DOHH2 (cell line): ENCODE measurements at regions not wholly inside any gene's neighbourhood (a gene's known extent, or its start where the extent isn't known, plus 50 kb on each side); places are given as distances from the start of the nearest gene placed in this dataset.

ENCODE experiments used
- H3F3A ChIP-seq: fragments of 200-600 bp; sonication (generic), shearing (Covaris generic); 2 replicates; pipeline ENCODE4 v1.6.0; 2016; ENCODE audit warnings: antibody characterized with exemption, mild to moderate bottlenecking; ENCODE audit not compliant: control insufficient read depth, insufficient read depth
- H3K27ac ChIP-seq: fragments of 200-600 bp; sonication (generic); 2 replicates; pipeline ENCODE4 v1.5.1; 2014; ENCODE audit warnings: low read depth, mild to moderate bottlenecking, low read length, moderate library complexity
- H3K27me3 ChIP-seq: fragments of 200-600 bp; sonication (generic); 2 replicates; pipeline ENCODE4 v1.6.1; 2014; ENCODE audit warnings: mild to moderate bottlenecking, low read length, mixed read lengths; ENCODE audit not compliant: control insufficient read depth
- H3K36me3 ChIP-seq: fragments of 200-600 bp; sonication (generic); 2 replicates; pipeline ENCODE4 v1.6.1; 2014; ENCODE audit warnings: mild to moderate bottlenecking, low read length, moderate library complexity, mixed read lengths; ENCODE audit not compliant: control insufficient read depth
- H3K4me1 ChIP-seq: fragments of 200-600 bp; sonication (generic); 2 replicates; pipeline ENCODE4 v1.6.1; 2014; ENCODE audit warnings: mild to moderate bottlenecking, low read length, mixed read lengths; ENCODE audit not compliant: control insufficient read depth
- H3K4me2 ChIP-seq: fragments of 200-600 bp; sonication (generic); 2 replicates; pipeline ENCODE4 v1.6.0; 2014; ENCODE audit warnings: mild to moderate bottlenecking, low read length, moderate library complexity
- H3K4me3 ChIP-seq: fragments of 200-600 bp; sonication (generic); 2 replicates; pipeline ENCODE4 v1.5.1; 2014; ENCODE audit warnings: mild to moderate bottlenecking, low read length, mixed read lengths
- H3K79me2 ChIP-seq: fragments of 200-600 bp; sonication (generic); 2 replicates; pipeline ENCODE4 v1.6.1; 2014; ENCODE audit warnings: mild to moderate bottlenecking, low read length, mixed read lengths; ENCODE audit not compliant: control insufficient read depth
- H3K9me2 ChIP-seq: fragments of 200-600 bp; sonication (generic); replicated peaks from 2 replicates; pipeline ENCODE4 v1.6.1; 2014; ENCODE audit warnings: mild to moderate bottlenecking, low read length, mixed read lengths; ENCODE audit not compliant: control insufficient read depth
- H3K9me3 ChIP-seq: fragments of 200-600 bp; sonication (generic); 2 replicates; pipeline ENCODE4 v1.6.1; 2014; ENCODE audit warnings: antibody characterized with exemption, low read length, mixed read lengths; ENCODE audit not compliant: control insufficient read depth, insufficient read depth
- H4K20me1 ChIP-seq: fragments of 200-600 bp; sonication (generic); 2 replicates; pipeline ENCODE4 v1.6.0; 2014; ENCODE audit warnings: low read depth, mild to moderate bottlenecking, antibody characterized with exemption, low read length, moderate library complexity; ENCODE audit not compliant: control insufficient read depth, insufficient read depth
- EZH2phosphoT487 ChIP-seq: fragments of 200-600 bp; sonication (generic); IDR thresholded peaks from 2 replicates; pipeline ENCODE4 v1.6.1; 2017; ENCODE audit warnings: borderline replicate concordance, mild to moderate bottlenecking, antibody characterized with exemption, low read length, moderate library complexity, mixed read lengths
- TF ChIP-seq, protein P1 (sequence below): fragments of 200-600 bp; sonication (generic); IDR thresholded peaks from one replicate; pipeline ENCODE4 v1.5.1; 2014; ENCODE audit warnings: antibody characterized with exemption, mild to moderate bottlenecking, low read depth, low read length; ENCODE audit not compliant: poor library complexity, severe bottlenecking

DNA sequence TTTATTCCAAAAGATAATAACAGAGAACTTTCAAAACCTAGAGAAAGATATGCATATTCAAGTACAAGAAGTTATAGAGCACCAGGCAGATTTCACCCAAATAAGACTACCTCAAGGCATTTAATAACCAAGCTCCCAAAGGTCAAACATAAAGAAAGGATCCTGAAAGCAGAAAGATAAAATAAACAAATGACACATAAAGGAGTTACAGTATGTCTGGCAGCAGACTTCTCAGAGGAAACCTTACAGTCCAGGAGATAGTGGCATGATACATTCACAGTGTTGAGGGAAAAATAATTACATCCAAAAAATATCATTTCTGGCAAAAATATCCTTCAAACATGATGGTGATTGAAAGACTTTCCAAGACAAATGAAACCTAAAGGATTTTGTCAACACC lies 185.8 kb upstream of the POU1F1 start:
- Histone ChIP-seq H3K9me2 (no peaks in the 10 kb centered on the region), H3K79me2 (no peaks in the 10 kb centered on the region), H4K20me1 (no peaks in the 10 kb centered on the region), H3K27ac (no peak overlapping the region), H3K4me2 (no peak overlapping the region), H3K4me1 (no peaks in the 10 kb centered on the region), H3K4me3 (no peak overlapping the region), H3K9me3 (no peaks in the 10 kb centered on the region; the same call in 1 of the 2 replicates), H3K36me3 (no peaks in the 10 kb centered on the region), H3F3A (no peaks in the 10 kb centered on the region), H3K27me3 (no peaks in the 10 kb centered on the region)
- TF ChIP-seq EZH2phosphoT487, result no peak
- TF ChIP-seq, protein P1, sequence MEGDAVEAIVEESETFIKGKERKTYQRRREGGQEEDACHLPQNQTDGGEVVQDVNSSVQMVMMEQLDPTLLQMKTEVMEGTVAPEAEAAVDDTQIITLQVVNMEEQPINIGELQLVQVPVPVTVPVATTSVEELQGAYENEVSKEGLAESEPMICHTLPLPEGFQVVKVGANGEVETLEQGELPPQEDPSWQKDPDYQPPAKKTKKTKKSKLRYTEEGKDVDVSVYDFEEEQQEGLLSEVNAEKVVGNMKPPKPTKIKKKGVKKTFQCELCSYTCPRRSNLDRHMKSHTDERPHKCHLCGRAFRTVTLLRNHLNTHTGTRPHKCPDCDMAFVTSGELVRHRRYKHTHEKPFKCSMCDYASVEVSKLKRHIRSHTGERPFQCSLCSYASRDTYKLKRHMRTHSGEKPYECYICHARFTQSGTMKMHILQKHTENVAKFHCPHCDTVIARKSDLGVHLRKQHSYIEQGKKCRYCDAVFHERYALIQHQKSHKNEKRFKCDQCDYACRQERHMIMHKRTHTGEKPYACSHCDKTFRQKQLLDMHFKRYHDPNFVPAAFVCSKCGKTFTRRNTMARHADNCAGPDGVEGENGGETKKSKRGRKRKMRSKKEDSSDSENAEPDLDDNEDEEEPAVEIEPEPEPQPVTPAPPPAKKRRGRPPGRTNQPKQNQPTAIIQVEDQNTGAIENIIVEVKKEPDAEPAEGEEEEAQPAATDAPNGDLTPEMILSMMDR, result no peak

DNA sequence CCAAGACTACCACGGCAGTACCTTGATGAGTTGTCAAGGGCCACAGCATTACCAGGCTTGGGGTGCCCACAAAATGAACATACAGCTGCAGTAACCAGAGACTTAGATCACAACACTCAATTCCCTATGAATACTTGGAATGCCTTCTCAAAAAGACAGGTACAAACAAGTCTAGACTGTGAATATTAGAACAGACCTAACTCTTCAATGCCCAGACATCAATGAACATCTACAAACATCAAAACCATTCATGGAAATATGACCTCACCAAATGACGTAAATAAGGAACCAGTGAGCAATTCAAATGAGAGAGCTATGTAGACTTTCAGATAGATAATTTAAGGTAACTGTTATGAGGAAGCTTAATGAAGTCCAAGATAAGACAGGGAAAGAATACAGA lies 185.1 kb upstream of the POU1F1 start:
- Histone ChIP-seq H3K79me2 (no peaks in the 10 kb centered on the region), H3K4me2 (no peak overlapping the region), H3K27ac (no peak overlapping the region), H3K36me3 (no peaks in the 10 kb centered on the region), H4K20me1 (no peaks in the 10 kb centered on the region), H3K4me1 (no peaks in the 10 kb centered on the region), H3F3A (no peaks in the 10 kb centered on the region), H3K9me2 (no peaks in the 10 kb centered on the region), H3K9me3 (no peaks in the 10 kb centered on the region; the same call in 1 of the 2 replicates), H3K4me3 (no peak overlapping the region), H3K27me3 (no peaks in the 10 kb centered on the region)
- TF ChIP-seq, protein P1, result no peak
- no peak for TF ChIP-seq EZH2phosphoT487

DNA sequence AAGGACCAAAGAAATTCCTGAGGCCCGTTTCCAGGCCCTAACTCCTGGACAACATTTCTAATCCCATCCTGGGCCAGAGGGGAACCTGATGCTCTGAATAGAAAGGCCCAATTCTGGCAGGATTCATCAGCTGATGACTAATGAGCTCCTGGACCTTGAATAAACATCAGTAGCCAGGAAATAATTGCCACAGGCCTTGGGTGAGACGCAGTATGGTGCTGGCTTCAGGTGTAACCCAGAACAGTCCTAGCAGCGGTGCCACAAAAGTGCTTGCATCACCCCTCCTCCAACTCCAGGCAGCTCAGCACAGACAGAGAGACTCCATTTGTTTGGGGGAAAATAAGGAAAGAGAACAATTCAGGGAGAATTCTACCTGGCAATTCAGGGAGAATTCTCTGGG lies 184.7 kb upstream of the POU1F1 start:
- Histone ChIP-seq H3K27ac (no peak overlapping the region), H3F3A (no peaks in the 10 kb centered on the region), H3K9me3 (no peaks in the 10 kb centered on the region; the same call in 1 of the 2 replicates), H3K4me1 (no peaks in the 10 kb centered on the region), H3K79me2 (no peaks in the 10 kb centered on the region), H3K4me3 (no peak overlapping the region), H4K20me1 (no peaks in the 10 kb centered on the region), H3K27me3 (no peaks in the 10 kb centered on the region), H3K36me3 (no peaks in the 10 kb centered on the region), H3K9me2 (no peaks in the 10 kb centered on the region), H3K4me2 (no peak overlapping the region)
- no peak for TF ChIP-seq EZH2phosphoT487
- TF ChIP-seq, protein P1, result no peak

DNA sequence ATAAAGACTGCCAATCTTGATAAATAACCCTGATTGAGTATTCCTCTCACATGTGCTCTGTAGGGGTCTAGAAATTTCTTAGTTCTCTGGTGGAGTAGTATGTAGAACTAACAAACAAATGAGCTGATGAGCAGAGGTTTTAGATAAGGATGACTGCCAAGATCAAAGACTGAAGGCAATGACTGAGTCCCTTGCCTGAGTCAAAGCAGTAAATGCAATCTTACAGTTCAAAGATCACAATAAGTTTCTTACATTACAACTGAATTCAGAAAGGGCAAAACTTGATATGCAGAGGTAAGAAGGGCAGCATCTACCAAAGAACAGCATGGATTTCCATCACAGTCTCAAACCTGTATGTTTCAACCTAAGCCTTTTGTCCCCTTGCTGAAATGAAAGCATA lies 172.2 kb upstream of the POU1F1 start:
- Histone ChIP-seq H3F3A (no peaks in the 10 kb centered on the region), H3K4me2 (no peak overlapping the region), H3K4me1 (no peaks in the 10 kb centered on the region), H3K9me2 (no peaks in the 10 kb centered on the region), H3K4me3 (no peak overlapping the region), H3K79me2 (no peaks in the 10 kb centered on the region), H3K27me3 (no peaks in the 10 kb centered on the region), H3K9me3 (no peaks in the 10 kb centered on the region), H4K20me1 (no peaks in the 10 kb centered on the region), H3K36me3 (no peaks in the 10 kb centered on the region), H3K27ac (no peak overlapping the region)
- no peak for TF ChIP-seq EZH2phosphoT487
- TF ChIP-seq, protein P1, result no peak
